ENCODE measurements at regions not wholly inside any gene's neighbourhood (a gene's known extent, or its start where the extent isn't known, plus 50 kb on each side); places are given as distances from the start of the nearest gene placed in this dataset.

- TF ChIP-seq EZH2phosphoT487 (IDR thresholded peaks at IDR 0.05; ENCODE audit: insufficient read depth, low read depth) = no peak
- TF ChIP-seq EZH2 (IDR thresholded peaks at IDR 0.05; ENCODE audit: insufficient read depth, poor library complexity, severe bottlenecking) = no peak
These were observed 101.8 kb upstream of the CREB1 start for GRCh38 chr2:207427986-207428385.
